ENCODE measurements at regions not wholly inside any gene's neighbourhood (a gene's known extent, or its start where the extent isn't known, plus 50 kb on each side); places are given as distances from the start of the nearest gene placed in this dataset.

DNA sequence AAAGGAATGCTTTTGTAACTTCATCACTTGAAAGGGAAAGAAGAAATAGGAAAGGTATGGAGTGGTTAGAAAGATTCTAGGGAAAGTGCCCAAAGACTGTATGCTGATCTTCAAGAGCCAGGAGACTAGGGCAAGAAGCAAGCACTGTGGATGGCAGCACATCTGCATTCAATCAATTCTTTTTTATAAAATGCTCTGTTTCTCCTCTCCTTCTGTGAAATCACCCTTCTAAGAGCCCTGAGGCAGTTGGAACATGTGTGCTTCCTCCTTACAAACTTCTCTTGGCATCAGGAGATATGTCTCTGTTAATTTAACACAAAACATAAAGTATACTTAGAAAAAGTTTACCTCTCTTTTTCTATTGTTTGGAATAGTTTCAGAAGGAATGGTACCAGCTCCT is 1162.2 kb upstream of the GJE1 start:
- Histone ChIP-seq H3K27me3 (no peaks in the 10 kb centered on the region), H3K4me1 (no peaks in the 10 kb centered on the region), H3K4me3 (no peak overlapping the region), H3K9me3 (peaks cover 0 to 25% (median 0%) of the 10 kb centered on the region in 12 donors), H3K27ac (no peak overlapping the region), H3K36me3 (no peaks in the 10 kb centered on the region)
- no peak for ATAC-seq
- intact Hi-C loops (cut with DNase I), result no loop called here
- TF ChIP-seq POLR2A (IDR thresholded peaks at IDR 0.05), result no peak
- TF ChIP-seq, protein P1, sequence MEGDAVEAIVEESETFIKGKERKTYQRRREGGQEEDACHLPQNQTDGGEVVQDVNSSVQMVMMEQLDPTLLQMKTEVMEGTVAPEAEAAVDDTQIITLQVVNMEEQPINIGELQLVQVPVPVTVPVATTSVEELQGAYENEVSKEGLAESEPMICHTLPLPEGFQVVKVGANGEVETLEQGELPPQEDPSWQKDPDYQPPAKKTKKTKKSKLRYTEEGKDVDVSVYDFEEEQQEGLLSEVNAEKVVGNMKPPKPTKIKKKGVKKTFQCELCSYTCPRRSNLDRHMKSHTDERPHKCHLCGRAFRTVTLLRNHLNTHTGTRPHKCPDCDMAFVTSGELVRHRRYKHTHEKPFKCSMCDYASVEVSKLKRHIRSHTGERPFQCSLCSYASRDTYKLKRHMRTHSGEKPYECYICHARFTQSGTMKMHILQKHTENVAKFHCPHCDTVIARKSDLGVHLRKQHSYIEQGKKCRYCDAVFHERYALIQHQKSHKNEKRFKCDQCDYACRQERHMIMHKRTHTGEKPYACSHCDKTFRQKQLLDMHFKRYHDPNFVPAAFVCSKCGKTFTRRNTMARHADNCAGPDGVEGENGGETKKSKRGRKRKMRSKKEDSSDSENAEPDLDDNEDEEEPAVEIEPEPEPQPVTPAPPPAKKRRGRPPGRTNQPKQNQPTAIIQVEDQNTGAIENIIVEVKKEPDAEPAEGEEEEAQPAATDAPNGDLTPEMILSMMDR (IDR thresholded peaks at IDR 0.05), result no peak
- no peak for DNase-seq

DNA sequence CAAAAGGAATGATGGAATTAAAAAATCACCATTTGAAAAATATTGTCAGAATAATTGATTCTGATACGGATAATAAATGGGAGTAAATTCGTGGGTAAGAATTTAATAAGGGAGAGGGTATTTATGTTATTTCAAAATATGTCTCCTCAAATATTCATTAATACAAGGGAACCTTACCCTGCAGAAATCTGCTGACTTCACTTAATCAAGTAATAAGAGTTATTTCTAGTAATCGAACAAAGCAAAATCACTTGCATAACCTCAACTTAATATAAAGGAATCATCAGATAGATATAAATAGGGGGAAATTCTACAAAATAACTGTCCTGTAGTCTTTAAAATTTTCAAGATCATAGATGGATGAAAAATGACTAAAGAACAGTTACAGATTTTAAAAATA is 1164.7 kb upstream of the GJE1 start:
- H3K4me1 ChIP-seq, result no peaks in the 10 kb centered on the region
- intact Hi-C loops (cut with DNase I), result no loop called here
- H3K27ac ChIP-seq, result no peak overlapping the region
- no peak overlapping the region for H3K4me3 ChIP-seq
- DNase-seq, result no peak
- H3K36me3 ChIP-seq, result no peaks in the 10 kb centered on the region
- no peak for ATAC-seq
- no peaks in the 10 kb centered on the region for H3K27me3 ChIP-seq
- WGBS, 4 donors, result 93 to 95% (median 93%) methylated on average over 3 of the region's 3 CpGs
- no peak for TF ChIP-seq POLR2A (IDR thresholded peaks at IDR 0.05)
- TF ChIP-seq, protein P1 (IDR thresholded peaks at IDR 0.05), result no peak
- H3K9me3 ChIP-seq, result peaks cover 0 to 17% (median 0%) of the 10 kb centered on the region in 12 donors

DNA sequence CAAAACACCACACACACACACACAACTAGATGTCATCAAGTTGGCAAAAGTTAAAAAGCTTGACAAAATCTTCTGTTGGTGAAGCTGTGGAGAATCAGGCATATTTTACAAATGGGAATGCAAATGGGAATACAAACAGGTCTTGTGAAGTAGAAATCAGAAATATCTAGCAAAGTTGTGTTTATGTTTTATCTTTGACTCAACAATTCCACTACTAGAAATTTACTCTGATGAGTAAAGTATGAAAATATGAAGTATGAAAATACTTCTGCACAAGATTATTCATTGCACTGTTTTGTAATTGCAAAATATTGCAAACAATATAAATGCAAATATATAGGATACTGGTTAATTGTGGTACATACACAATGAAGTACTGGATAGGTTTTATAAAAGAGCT is 1166.0 kb upstream of the GJE1 start:
- no peak for DNase-seq
- Histone ChIP-seq H3K4me1 (no peaks in the 10 kb centered on the region), H3K4me3 (no peak overlapping the region), H3K9me3 (peaks cover 0 to 6% (median 0%) of the 10 kb centered on the region in 12 donors), H3K27me3 (no peaks in the 10 kb centered on the region), H3K27ac (no peak overlapping the region), H3K36me3 (no peaks in the 10 kb centered on the region)
- TF ChIP-seq, protein P1 (IDR thresholded peaks at IDR 0.05), result no peak
- no peak for TF ChIP-seq POLR2A (IDR thresholded peaks at IDR 0.05)
- intact Hi-C loops (cut with DNase I), result no loop called here
- no peak for ATAC-seq

GRCh38 chr6:140960566-140960965 is 1172.2 kb upstream of the GJE1 start:
- no peak overlapping the region for H3K4me3 ChIP-seq
- 90 to 92% (median 91%) methylated on average over 3 of the region's 3 CpGs for WGBS, 4 donors
- ATAC-seq, result no peak
- no peaks in the 10 kb centered on the region for H3K9me3 ChIP-seq
- no peaks in the 10 kb centered on the region for H3K36me3 ChIP-seq
- no peak overlapping the region for H3K27ac ChIP-seq
- no peak for DNase-seq
- no peaks in the 10 kb centered on the region for H3K27me3 ChIP-seq
- no peaks in the 10 kb centered on the region for H3K4me1 ChIP-seq
- intact Hi-C loops (cut with DNase I), result no loop called here
- no peak for TF ChIP-seq POLR2A (IDR thresholded peaks at IDR 0.05)
- TF ChIP-seq, protein P1 (IDR thresholded peaks at IDR 0.05), result no peak

All from heart left ventricle (tissue), 16 donors.